ENCODE measurements at regions not wholly inside any gene's neighbourhood (a gene's known extent, or its start where the extent isn't known, plus 50 kb on each side); places are given as distances from the start of the nearest gene placed in this dataset.

DNA sequence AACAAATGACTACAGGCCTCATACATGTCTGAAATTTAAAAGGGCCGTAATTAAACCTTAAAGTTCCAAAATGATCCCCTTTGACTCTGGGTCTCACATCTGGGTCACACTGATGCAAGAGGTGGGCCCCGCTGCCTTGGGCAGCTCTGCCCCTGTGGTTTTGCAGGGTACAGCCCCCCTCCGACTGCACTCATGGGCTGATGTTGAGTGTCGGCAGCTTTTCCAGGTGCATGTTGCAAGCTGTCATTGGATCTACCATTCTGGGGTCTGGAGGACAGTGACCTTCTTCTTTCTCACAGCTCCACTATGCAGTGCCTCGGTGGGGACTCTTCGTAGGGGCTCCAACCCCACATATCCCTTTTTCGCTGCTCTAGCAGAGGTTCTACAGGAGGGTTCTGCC, 1537.9 kb downstream of the PCDH18 start:
- H3K9me3 ChIP-seq (ENCODE audit: control insufficient read depth, insufficient read depth, low read depth, low read length): no peaks in the 10 kb centered on the region
- ChIA-PET CTCF (no interaction called here), POLR2A (no interaction called here)
- no peak for TF ChIP-seq ZNF561 (tag by site-specific recombination; IDR thresholded peaks at IDR 0.05; ENCODE audit: borderline replicate concordance)
- no peak for TF ChIP-seq KLF8 (tag by site-specific recombination; IDR thresholded peaks at IDR 0.05)
- TF ChIP-seq, protein P1, sequence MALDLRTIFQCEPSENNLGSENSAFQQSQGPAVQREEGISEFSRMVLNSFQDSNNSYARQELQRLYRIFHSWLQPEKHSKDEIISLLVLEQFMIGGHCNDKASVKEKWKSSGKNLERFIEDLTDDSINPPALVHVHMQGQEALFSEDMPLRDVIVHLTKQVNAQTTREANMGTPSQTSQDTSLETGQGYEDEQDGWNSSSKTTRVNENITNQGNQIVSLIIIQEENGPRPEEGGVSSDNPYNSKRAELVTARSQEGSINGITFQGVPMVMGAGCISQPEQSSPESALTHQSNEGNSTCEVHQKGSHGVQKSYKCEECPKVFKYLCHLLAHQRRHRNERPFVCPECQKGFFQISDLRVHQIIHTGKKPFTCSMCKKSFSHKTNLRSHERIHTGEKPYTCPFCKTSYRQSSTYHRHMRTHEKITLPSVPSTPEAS (tag by site-specific recombination; IDR thresholded peaks at IDR 0.05): no peak
- TF ChIP-seq ZSCAN16 (tag by site-specific recombination; IDR thresholded peaks at IDR 0.05): no peak
- TF ChIP-seq, protein P2, sequence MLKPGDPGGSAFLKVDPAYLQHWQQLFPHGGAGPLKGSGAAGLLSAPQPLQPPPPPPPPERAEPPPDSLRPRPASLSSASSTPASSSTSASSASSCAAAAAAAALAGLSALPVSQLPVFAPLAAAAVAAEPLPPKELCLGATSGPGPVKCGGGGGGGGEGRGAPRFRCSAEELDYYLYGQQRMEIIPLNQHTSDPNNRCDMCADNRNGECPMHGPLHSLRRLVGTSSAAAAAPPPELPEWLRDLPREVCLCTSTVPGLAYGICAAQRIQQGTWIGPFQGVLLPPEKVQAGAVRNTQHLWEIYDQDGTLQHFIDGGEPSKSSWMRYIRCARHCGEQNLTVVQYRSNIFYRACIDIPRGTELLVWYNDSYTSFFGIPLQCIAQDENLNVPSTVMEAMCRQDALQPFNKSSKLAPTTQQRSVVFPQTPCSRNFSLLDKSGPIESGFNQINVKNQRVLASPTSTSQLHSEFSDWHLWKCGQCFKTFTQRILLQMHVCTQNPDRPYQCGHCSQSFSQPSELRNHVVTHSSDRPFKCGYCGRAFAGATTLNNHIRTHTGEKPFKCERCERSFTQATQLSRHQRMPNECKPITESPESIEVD (tag by site-specific recombination; IDR thresholded peaks at IDR 0.05): no peak
- TF ChIP-seq ZNF37A (tag by site-specific recombination; IDR thresholded peaks at IDR 0.05): no peak
- no peak for TF ChIP-seq ZBTB48 (tag by site-specific recombination; IDR thresholded peaks at IDR 0.05)
- no peak for TF ChIP-seq ZNF660 (tag by site-specific recombination; IDR thresholded peaks at IDR 0.05)
- TF ChIP-seq GLI4 (tag by site-specific recombination; IDR thresholded peaks at IDR 0.05): no peak
- TF ChIP-seq, protein P3, sequence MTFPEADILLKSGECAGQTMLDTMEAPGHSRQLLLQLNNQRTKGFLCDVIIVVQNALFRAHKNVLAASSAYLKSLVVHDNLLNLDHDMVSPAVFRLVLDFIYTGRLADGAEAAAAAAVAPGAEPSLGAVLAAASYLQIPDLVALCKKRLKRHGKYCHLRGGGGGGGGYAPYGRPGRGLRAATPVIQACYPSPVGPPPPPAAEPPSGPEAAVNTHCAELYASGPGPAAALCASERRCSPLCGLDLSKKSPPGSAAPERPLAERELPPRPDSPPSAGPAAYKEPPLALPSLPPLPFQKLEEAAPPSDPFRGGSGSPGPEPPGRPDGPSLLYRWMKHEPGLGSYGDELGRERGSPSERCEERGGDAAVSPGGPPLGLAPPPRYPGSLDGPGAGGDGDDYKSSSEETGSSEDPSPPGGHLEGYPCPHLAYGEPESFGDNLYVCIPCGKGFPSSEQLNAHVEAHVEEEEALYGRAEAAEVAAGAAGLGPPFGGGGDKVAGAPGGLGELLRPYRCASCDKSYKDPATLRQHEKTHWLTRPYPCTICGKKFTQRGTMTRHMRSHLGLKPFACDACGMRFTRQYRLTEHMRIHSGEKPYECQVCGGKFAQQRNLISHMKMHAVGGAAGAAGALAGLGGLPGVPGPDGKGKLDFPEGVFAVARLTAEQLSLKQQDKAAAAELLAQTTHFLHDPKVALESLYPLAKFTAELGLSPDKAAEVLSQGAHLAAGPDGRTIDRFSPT (tag by site-specific recombination; IDR thresholded peaks at IDR 0.05): no peak
- no peak for TF ChIP-seq ZBTB11 (tag by site-specific recombination; conservative IDR thresholded peaks at IDR 0.05; ENCODE audit: low read depth)
- TF ChIP-seq KLF10 (tag by site-specific recombination; IDR thresholded peaks at IDR 0.05): no peak
- no peak for TF ChIP-seq KLF7 (tag by site-specific recombination; IDR thresholded peaks at IDR 0.05; ENCODE audit: borderline replicate concordance)
- TF ChIP-seq ZBTB7A (tag by site-specific recombination; IDR thresholded peaks at IDR 0.05; ENCODE audit: low read depth): no peak
- no peak for TF ChIP-seq ZNF2 (tag by site-specific recombination; IDR thresholded peaks at IDR 0.05)
- no peak for TF ChIP-seq ZNF404 (tag by site-specific recombination; IDR thresholded peaks at IDR 0.05)
- H3K4me1 ChIP-seq (ENCODE audit: control insufficient read depth, insufficient read depth, low read length): no peaks in the 10 kb centered on the region
- no peak overlapping the region for H3K4me3 ChIP-seq (ENCODE audit: low read depth, low read length)
- no peaks in the 10 kb centered on the region for H3K36me3 ChIP-seq (ENCODE audit: control insufficient read depth in 2 of 2, insufficient read depth in 1 of 2, low read length in 2 of 2)
- H3K27ac ChIP-seq (ENCODE audit: extremely low read depth, low read depth, low read length): no peak overlapping the region

DNA sequence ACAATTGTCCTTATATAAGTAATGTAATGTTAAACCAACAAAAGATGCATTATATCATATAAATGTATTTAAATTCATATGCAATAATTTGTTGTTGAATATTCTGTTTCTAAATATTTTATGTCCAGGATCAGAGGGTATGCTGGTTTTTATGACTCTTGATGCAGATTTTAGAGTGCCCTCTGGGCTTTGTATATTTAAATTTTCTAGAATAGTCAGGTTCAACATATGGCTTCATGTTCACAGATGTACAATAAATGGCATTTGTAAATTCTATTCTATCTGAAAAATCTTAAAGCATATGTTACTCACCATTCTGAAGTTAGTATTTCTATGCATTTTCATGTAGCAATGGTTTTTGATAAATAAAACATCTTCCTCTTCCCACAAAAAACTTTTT, 1555.4 kb downstream of the PCDH18 start:
- H3K27ac ChIP-seq (ENCODE audit: extremely low read depth, low read depth, low read length): no peak overlapping the region
- ChIA-PET POLR2A (no interaction called here), CTCF (no interaction called here)
- H3K4me3 ChIP-seq (ENCODE audit: low read depth, low read length): no peak overlapping the region
- no peak for TF ChIP-seq ZNF155 (tag by site-specific recombination; IDR thresholded peaks at IDR 0.05)
- TF ChIP-seq, protein P4, sequence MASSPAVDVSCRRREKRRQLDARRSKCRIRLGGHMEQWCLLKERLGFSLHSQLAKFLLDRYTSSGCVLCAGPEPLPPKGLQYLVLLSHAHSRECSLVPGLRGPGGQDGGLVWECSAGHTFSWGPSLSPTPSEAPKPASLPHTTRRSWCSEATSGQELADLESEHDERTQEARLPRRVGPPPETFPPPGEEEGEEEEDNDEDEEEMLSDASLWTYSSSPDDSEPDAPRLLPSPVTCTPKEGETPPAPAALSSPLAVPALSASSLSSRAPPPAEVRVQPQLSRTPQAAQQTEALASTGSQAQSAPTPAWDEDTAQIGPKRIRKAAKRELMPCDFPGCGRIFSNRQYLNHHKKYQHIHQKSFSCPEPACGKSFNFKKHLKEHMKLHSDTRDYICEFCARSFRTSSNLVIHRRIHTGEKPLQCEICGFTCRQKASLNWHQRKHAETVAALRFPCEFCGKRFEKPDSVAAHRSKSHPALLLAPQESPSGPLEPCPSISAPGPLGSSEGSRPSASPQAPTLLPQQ (tag by site-specific recombination; IDR thresholded peaks at IDR 0.05): no peak
- no peaks in the 10 kb centered on the region for H3K36me3 ChIP-seq (ENCODE audit: control insufficient read depth in 2 of 2, insufficient read depth in 1 of 2, low read length in 2 of 2)
- no peaks in the 10 kb centered on the region for H3K4me1 ChIP-seq (ENCODE audit: control insufficient read depth, insufficient read depth, low read length)
- no peaks in the 10 kb centered on the region for H3K9me3 ChIP-seq (ENCODE audit: control insufficient read depth, insufficient read depth, low read depth, low read length)
